ENCODE measurements at regions not wholly inside any gene's neighbourhood (a gene's known extent, or its start where the extent isn't known, plus 50 kb on each side); places are given as distances from the start of the nearest gene placed in this dataset.

DNA sequence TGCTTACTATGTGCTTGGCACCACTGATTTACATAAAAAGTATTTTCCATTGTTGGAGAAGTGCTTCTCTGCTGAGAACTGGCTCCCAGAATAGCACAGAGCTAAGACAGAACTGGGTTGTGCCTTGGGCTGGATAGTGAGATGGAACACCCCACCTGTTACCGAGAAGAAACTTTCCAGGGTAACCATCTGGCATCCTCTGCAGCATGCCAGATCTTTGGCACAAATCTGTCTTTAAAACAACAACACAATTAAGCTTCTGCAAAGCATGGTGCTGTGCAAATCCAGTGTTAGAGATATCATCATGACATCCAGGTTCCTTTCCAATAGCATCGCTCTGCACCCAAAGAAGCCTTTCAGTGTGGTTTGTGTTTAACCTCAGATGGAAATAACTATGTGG lies 202.5 kb upstream of the RFC3 start:
- Histone ChIP-seq H3K36me3 (ENCODE audit: insufficient read depth, low read length) (no peaks in the 10 kb centered on the region), H3K27me3 (ENCODE audit: insufficient read depth, low read depth, low read length) (no peaks in the 10 kb centered on the region), H3F3A (ENCODE audit: insufficient read depth, low read length, poor library complexity, severe bottlenecking) (no peaks in the 10 kb centered on the region), H2AFZ (ENCODE audit: low read depth, low read length) (no peak overlapping the region), H4K20me1 (ENCODE audit: insufficient read depth) (no peaks in the 10 kb centered on the region), H3K27ac (ENCODE audit: low read length) (no peak overlapping the region), H3K9me2 (ENCODE audit: insufficient read depth, low read length) (no peaks in the 10 kb centered on the region), H3K4me3 (ENCODE audit: low read length) (no peak overlapping the region), H3K9ac (ENCODE audit: low read length) (no peak overlapping the region), H3K4me2 (ENCODE audit: low read length) (no peak overlapping the region), H3K9me3 (ENCODE audit: low read length) (no peaks in the 10 kb centered on the region), H3K79me2 (replicated peaks; ENCODE audit: insufficient read depth, low read length) (no peaks in the 10 kb centered on the region)
- no peak for TF ChIP-seq MXI1 (conservative IDR thresholded peaks at IDR 0.05; ENCODE audit: poor library complexity, severe bottlenecking)
- no peak for TF ChIP-seq EP300 (conservative IDR thresholded peaks at IDR 0.05; ENCODE audit: poor library complexity, severe bottlenecking)
- TF ChIP-seq TAF1 (IDR thresholded peaks at IDR 0.05; ENCODE audit: low read depth): no peak
- no peak for TF ChIP-seq POLR2AphosphoS5 (IDR thresholded peaks at IDR 0.05)
- TF ChIP-seq, protein P1, sequence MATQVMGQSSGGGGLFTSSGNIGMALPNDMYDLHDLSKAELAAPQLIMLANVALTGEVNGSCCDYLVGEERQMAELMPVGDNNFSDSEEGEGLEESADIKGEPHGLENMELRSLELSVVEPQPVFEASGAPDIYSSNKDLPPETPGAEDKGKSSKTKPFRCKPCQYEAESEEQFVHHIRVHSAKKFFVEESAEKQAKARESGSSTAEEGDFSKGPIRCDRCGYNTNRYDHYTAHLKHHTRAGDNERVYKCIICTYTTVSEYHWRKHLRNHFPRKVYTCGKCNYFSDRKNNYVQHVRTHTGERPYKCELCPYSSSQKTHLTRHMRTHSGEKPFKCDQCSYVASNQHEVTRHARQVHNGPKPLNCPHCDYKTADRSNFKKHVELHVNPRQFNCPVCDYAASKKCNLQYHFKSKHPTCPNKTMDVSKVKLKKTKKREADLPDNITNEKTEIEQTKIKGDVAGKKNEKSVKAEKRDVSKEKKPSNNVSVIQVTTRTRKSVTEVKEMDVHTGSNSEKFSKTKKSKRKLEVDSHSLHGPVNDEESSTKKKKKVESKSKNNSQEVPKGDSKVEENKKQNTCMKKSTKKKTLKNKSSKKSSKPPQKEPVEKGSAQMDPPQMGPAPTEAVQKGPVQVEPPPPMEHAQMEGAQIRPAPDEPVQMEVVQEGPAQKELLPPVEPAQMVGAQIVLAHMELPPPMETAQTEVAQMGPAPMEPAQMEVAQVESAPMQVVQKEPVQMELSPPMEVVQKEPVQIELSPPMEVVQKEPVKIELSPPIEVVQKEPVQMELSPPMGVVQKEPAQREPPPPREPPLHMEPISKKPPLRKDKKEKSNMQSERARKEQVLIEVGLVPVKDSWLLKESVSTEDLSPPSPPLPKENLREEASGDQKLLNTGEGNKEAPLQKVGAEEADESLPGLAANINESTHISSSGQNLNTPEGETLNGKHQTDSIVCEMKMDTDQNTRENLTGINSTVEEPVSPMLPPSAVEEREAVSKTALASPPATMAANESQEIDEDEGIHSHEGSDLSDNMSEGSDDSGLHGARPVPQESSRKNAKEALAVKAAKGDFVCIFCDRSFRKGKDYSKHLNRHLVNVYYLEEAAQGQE (IDR thresholded peaks at IDR 0.05; ENCODE audit: borderline replicate concordance): no peak
- TF ChIP-seq, protein P2, sequence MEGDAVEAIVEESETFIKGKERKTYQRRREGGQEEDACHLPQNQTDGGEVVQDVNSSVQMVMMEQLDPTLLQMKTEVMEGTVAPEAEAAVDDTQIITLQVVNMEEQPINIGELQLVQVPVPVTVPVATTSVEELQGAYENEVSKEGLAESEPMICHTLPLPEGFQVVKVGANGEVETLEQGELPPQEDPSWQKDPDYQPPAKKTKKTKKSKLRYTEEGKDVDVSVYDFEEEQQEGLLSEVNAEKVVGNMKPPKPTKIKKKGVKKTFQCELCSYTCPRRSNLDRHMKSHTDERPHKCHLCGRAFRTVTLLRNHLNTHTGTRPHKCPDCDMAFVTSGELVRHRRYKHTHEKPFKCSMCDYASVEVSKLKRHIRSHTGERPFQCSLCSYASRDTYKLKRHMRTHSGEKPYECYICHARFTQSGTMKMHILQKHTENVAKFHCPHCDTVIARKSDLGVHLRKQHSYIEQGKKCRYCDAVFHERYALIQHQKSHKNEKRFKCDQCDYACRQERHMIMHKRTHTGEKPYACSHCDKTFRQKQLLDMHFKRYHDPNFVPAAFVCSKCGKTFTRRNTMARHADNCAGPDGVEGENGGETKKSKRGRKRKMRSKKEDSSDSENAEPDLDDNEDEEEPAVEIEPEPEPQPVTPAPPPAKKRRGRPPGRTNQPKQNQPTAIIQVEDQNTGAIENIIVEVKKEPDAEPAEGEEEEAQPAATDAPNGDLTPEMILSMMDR (IDR thresholded peaks at IDR 0.05; ENCODE audit: poor library complexity, severe bottlenecking): no peak
- no peak for TF ChIP-seq EZH2 (IDR thresholded peaks at IDR 0.05; ENCODE audit: borderline replicate concordance, insufficient read depth, low read length, poor library complexity, severe bottlenecking)
- no peak for TF ChIP-seq RAD21 (conservative IDR thresholded peaks at IDR 0.05)
- TF ChIP-seq SMC3 (conservative IDR thresholded peaks at IDR 0.05; ENCODE audit: poor library complexity): no peak

DNA sequence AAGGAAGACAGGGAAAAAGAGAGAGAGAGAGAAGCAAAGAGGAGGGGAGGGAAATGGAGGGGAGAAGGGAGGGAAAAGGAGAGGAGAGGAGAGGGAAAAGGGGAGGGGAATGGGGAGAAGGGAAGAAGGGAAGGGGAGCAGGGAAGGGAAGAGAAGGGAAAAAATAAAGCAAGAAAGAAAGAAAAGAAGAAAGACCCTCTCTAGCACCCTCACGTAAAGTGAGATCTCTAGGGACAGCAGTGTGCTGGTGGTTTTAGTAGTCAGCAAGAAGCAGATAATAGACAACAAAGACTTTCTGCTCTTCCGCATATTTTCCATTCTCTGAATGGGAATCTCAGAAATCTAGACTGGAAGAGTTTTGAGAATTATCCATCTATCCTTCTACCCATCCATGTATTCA lies 201.8 kb upstream of the RFC3 start:
- Histone ChIP-seq H3K4me3 (ENCODE audit: low read length) (no peak overlapping the region), H3K9me2 (ENCODE audit: insufficient read depth, low read length) (no peaks in the 10 kb centered on the region), H3K79me2 (replicated peaks; ENCODE audit: insufficient read depth, low read length) (no peaks in the 10 kb centered on the region), H3K9ac (ENCODE audit: low read length) (no peak overlapping the region), H3F3A (ENCODE audit: insufficient read depth, low read length, poor library complexity, severe bottlenecking) (no peaks in the 10 kb centered on the region), H3K9me3 (ENCODE audit: low read length) (no peaks in the 10 kb centered on the region), H2AFZ (ENCODE audit: low read depth, low read length) (no peak overlapping the region), H3K4me2 (ENCODE audit: low read length) (no peak overlapping the region), H3K27ac (ENCODE audit: low read length) (no peak overlapping the region), H4K20me1 (ENCODE audit: insufficient read depth) (no peaks in the 10 kb centered on the region), H3K27me3 (ENCODE audit: insufficient read depth, low read depth, low read length) (no peaks in the 10 kb centered on the region), H3K36me3 (ENCODE audit: insufficient read depth, low read length) (no peaks in the 10 kb centered on the region)
- TF ChIP-seq, protein P2 (IDR thresholded peaks at IDR 0.05; ENCODE audit: poor library complexity, severe bottlenecking): no peak
- TF ChIP-seq MXI1 (conservative IDR thresholded peaks at IDR 0.05; ENCODE audit: poor library complexity, severe bottlenecking) (no peak), RAD21 (conservative IDR thresholded peaks at IDR 0.05) (no peak), TAF1 (IDR thresholded peaks at IDR 0.05; ENCODE audit: low read depth) (no peak), SMC3 (conservative IDR thresholded peaks at IDR 0.05; ENCODE audit: poor library complexity) (no peak), POLR2AphosphoS5 (IDR thresholded peaks at IDR 0.05) (no peak), EZH2 (IDR thresholded peaks at IDR 0.05; ENCODE audit: borderline replicate concordance, insufficient read depth, low read length, poor library complexity, severe bottlenecking) (no peak), EP300 (conservative IDR thresholded peaks at IDR 0.05; ENCODE audit: poor library complexity, severe bottlenecking) (no peak)
- TF ChIP-seq, protein P1 (IDR thresholded peaks at IDR 0.05; ENCODE audit: borderline replicate concordance): no peak
